H1 (cell line): ENCODE measurements at regions not wholly inside any gene's neighbourhood (a gene's known extent, or its start where the extent isn't known, plus 50 kb on each side); places are given as distances from the start of the nearest gene placed in this dataset.

ENCODE experiments used
- GABPA ChIP-seq: IDR thresholded peaks from 2 replicates; pipeline ENCODE4 v1.6.1; 2011; ENCODE audit warnings: mild to moderate bottlenecking, low read length, moderate library complexity, borderline replicate concordance; ENCODE audit not compliant: insufficient read depth
- RAD21 ChIP-seq, 2 experiments: IDR thresholded peaks in 1 of 2; conservative IDR thresholded peaks in 1 of 2; 2 replicates each; pipeline ENCODE4 v1.6.1; 2011; ENCODE audit warnings: low read depth in 2 of 2, low read length in 2 of 2, improper control_type of control experiment in 1 of 2, inconsistent platforms in 1 of 2, mild to moderate bottlenecking in 1 of 2, moderate library complexity in 1 of 2
- RFX5 ChIP-seq: IDR thresholded peaks from 2 replicates; pipeline ENCODE4 v1.6.1; 2011; ENCODE audit warnings: low read depth, low read length, improper control_type of control experiment, borderline replicate concordance
- SAP30 ChIP-seq: fragments of 300-600 bp; sonication (generic); IDR thresholded peaks from 2 replicates; pipeline ENCODE4 v1.7.1; 2012; ENCODE audit warnings: low read length, moderate library complexity, mild to moderate bottlenecking, inconsistent platforms; ENCODE audit not compliant: insufficient read depth, insufficient replicate concordance
- SP1 ChIP-seq: IDR thresholded peaks from 2 replicates; pipeline ENCODE4 v1.6.1; 2011; ENCODE audit warnings: low read depth, low read length
- TBP ChIP-seq: IDR thresholded peaks from 2 replicates; pipeline ENCODE4 v1.6.1; 2011; ENCODE audit warnings: low read depth, low read length, improper control_type of control experiment
- ZNF274 ChIP-seq: IDR thresholded peaks from 2 replicates; pipeline ENCODE4 v1.7.0; 2012; ENCODE audit warnings: low read length, borderline replicate concordance; ENCODE audit errors: extremely low read depth
- TF ChIP-seq, protein P1 (sequence below): fragments of 300-600 bp; sonication (generic); IDR thresholded peaks from 2 replicates; pipeline ENCODE4 v1.7.1; 2012; ENCODE audit warnings: low read length, moderate library complexity, mild to moderate bottlenecking, inconsistent platforms; ENCODE audit not compliant: insufficient replicate concordance

DNA sequence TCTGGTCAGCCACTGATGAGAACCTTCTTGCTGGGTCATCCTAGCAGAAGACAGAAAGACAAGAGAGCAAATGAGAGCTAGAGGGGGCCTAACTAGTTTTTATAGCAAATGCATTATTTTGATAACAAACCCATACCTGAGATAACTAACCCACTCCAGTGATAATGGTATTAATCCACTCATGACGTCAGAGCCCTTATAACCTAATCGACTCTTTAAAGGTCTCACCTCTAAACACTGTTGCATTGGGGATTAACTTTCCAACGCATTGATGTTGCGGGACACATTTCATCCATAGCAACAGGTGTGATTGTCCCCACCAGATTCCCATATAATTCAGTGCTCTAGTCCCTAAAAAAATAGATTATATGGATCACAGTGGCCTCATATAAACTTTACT is 312.1 kb downstream of the HTR1B start (continued):
- TF ChIP-seq, protein P1, sequence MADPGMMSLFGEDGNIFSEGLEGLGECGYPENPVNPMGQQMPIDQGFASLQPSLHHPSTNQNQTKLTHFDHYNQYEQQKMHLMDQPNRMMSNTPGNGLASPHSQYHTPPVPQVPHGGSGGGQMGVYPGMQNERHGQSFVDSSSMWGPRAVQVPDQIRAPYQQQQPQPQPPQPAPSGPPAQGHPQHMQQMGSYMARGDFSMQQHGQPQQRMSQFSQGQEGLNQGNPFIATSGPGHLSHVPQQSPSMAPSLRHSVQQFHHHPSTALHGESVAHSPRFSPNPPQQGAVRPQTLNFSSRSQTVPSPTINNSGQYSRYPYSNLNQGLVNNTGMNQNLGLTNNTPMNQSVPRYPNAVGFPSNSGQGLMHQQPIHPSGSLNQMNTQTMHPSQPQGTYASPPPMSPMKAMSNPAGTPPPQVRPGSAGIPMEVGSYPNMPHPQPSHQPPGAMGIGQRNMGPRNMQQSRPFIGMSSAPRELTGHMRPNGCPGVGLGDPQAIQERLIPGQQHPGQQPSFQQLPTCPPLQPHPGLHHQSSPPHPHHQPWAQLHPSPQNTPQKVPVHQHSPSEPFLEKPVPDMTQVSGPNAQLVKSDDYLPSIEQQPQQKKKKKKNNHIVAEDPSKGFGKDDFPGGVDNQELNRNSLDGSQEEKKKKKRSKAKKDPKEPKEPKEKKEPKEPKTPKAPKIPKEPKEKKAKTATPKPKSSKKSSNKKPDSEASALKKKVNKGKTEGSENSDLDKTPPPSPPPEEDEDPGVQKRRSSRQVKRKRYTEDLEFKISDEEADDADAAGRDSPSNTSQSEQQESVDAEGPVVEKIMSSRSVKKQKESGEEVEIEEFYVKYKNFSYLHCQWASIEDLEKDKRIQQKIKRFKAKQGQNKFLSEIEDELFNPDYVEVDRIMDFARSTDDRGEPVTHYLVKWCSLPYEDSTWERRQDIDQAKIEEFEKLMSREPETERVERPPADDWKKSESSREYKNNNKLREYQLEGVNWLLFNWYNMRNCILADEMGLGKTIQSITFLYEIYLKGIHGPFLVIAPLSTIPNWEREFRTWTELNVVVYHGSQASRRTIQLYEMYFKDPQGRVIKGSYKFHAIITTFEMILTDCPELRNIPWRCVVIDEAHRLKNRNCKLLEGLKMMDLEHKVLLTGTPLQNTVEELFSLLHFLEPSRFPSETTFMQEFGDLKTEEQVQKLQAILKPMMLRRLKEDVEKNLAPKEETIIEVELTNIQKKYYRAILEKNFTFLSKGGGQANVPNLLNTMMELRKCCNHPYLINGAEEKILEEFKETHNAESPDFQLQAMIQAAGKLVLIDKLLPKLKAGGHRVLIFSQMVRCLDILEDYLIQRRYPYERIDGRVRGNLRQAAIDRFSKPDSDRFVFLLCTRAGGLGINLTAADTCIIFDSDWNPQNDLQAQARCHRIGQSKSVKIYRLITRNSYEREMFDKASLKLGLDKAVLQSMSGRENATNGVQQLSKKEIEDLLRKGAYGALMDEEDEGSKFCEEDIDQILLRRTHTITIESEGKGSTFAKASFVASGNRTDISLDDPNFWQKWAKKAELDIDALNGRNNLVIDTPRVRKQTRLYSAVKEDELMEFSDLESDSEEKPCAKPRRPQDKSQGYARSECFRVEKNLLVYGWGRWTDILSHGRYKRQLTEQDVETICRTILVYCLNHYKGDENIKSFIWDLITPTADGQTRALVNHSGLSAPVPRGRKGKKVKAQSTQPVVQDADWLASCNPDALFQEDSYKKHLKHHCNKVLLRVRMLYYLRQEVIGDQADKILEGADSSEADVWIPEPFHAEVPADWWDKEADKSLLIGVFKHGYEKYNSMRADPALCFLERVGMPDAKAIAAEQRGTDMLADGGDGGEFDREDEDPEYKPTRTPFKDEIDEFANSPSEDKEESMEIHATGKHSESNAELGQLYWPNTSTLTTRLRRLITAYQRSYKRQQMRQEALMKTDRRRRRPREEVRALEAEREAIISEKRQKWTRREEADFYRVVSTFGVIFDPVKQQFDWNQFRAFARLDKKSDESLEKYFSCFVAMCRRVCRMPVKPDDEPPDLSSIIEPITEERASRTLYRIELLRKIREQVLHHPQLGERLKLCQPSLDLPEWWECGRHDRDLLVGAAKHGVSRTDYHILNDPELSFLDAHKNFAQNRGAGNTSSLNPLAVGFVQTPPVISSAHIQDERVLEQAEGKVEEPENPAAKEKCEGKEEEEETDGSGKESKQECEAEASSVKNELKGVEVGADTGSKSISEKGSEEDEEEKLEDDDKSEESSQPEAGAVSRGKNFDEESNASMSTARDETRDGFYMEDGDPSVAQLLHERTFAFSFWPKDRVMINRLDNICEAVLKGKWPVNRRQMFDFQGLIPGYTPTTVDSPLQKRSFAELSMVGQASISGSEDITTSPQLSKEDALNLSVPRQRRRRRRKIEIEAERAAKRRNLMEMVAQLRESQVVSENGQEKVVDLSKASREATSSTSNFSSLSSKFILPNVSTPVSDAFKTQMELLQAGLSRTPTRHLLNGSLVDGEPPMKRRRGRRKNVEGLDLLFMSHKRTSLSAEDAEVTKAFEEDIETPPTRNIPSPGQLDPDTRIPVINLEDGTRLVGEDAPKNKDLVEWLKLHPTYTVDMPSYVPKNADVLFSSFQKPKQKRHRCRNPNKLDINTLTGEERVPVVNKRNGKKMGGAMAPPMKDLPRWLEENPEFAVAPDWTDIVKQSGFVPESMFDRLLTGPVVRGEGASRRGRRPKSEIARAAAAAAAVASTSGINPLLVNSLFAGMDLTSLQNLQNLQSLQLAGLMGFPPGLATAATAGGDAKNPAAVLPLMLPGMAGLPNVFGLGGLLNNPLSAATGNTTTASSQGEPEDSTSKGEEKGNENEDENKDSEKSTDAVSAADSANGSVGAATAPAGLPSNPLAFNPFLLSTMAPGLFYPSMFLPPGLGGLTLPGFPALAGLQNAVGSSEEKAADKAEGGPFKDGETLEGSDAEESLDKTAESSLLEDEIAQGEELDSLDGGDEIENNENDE: no peak
- TF ChIP-seq RAD21 (IDR thresholded peaks at IDR 0.05 in 1 of 2, conservative IDR thresholded peaks at IDR 0.05 in 1 of 2; ENCODE audit: low read depth in 2 of 2, low read length in 2 of 2) (no peak), SAP30 (no peak), RFX5 (no peak), TBP (no peak), ZNF274 (no peak), SP1 (no peak), GABPA (no peak)
